ENCODE measurements at regions not wholly inside any gene's neighbourhood (a gene's known extent, or its start where the extent isn't known, plus 50 kb on each side); places are given as distances from the start of the nearest gene placed in this dataset.
A peak's percentile ranks its signal among the peaks of the same experiment; 100 is the strongest.
"Not testable (repeated sequence)": the region's sequence is repeated elsewhere in the genome, so short reads cannot be mapped to it uniquely, and the experiment has no call there.

- not testable (repeated sequence) for DNase-seq
These were observed 72.1 kb downstream of the OGFRL1 start for GRCh38 chr6:71360556-71361335.

GRCh38 chr6:71364889-71365542 is 76.4 kb downstream of the OGFRL1 start:
- DNase-seq: no peak

GRCh38 chr6:71367756-71368155 is 79.1 kb downstream of the OGFRL1 start:
- no peak for DNase-seq

- DNase-seq: no peak
These were observed 79.7 kb downstream of the OGFRL1 start for GRCh38 chr6:71368284-71368683.

- no peak for DNase-seq
These were observed 82.9 kb downstream of the OGFRL1 start for GRCh38 chr6:71371559-71371958.

DNA sequence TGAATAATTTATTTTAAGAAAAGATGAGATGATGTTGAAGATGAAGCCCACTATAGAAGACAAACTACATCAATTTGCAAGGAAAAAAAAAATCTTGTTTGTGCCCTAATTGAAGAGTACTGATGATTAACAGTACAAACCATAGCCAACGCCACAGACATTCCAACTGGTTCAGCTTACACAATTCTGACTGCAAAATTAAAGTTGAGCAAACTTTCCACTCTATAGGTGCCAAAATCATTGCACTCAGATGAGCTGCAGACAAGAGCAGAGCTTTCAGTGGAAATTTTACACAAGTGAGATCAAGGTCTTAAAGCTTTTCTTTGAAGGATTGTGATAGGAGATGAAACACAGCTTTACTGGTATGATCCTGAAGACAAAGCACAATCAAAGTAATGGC is 85.3 kb downstream of the OGFRL1 start:
- DNase-seq: no peak

DNA sequence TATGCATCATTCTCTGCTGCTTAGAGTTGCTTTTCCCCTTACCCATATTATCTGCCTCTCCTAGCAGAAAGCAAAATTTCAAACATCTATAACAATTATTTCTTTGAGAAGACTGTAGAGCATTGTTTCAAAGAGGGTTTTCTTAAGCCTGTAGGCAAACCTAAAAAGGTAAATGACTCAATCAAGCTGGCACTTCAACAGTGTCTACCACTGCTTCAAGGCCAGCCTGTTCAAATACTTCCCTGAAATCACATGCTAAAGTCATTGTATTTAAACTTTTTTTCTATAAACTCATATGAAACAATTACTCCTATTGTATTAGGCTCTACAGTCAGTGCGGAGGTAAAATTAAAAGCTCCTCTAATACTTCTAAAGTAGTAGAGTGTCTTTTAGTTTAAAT is 87.1 kb downstream of the OGFRL1 start:
- DNase-seq: no peak

DNA sequence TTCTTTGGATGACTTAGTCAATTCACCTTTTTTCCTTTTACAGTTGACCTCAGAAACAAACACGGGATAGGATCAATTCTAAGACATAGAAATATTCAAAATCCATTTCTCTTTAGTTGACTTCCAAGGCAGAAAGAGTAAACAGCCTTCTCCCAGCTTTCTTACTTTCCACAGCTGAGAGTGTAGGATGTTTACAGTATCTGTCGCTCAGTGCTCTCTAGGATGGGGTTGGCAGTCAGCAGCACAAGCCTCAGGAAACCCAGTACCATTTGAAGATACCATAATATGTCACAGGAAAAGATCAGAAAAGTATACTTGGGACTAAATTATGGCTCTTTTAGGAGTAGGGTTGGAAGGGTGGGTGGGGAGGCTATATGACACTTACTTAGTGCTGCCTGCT is 88.2 kb downstream of the OGFRL1 start:
- DNase-seq: no peak

DNA sequence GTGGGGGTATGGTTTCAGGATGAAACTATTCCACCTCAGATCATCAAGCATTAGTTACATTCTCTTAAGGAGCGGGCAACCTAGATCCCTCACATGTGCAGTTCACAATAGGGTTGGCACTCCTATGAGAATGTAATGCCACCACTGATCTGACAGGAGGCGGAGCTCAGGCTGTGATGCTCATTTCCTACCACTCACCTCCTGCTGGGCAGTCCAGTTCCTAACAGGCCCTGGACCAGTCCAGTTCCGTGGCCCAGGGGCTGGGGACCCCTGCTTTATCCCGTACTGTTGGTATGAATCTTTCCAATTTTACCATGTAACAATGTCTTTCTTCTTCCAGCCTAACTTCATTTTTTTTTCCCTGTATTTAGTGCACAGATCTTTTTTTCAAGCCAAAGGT is 94.9 kb downstream of the OGFRL1 start:
- no peak for DNase-seq

DNA sequence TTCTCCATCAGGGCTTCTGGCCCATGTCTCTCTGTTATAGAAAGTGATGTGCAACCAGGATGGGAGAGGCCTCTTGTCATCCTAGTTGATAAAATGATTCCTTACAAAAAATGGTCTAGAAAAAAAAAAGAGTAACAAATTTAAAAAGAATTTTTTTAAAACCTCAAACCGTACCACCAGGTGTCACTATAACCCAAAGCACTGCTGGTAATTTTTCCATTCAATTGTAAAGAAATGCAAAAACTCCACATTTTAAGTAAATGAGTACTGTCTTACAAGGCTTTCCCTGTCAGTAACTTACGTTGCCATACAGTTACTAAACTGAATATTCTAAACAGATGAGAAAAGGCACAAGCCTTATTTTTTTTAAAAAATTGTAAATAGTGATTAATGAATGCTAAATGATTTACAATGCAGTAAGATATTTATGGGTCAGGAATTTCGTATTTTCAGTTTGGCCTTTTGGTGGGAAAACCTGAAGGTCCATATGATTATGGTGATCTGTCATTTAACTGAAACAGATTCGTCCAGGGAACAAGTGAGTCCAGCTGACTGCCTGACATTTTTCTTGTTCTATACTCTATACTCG is 95.4 kb downstream of the OGFRL1 start:
- peak; percentile 44 to 67 for DNase-seq

GRCh38 chr6:71385111-71385822 is 96.7 kb downstream of the OGFRL1 start:
- DNase-seq: no peak

DNA sequence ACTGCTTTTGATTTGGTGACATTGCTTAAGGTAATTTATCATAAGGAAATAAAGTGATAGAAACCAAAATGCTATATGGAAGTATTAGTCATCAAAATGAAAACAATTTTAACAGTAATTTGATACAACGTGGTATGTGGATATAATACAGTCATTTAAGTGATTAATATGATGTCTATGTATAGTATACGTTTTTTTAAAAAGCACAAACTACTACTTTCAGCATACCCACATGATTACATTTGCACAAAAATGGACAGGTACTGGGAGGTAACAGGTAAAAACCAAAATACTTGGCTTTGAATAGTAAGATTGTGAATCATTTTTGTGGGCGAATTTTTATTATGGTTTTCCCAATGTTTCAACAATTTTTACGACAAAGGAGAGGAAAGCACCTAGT is 97.6 kb downstream of the OGFRL1 start:
- DNase-seq: no peak

DNA sequence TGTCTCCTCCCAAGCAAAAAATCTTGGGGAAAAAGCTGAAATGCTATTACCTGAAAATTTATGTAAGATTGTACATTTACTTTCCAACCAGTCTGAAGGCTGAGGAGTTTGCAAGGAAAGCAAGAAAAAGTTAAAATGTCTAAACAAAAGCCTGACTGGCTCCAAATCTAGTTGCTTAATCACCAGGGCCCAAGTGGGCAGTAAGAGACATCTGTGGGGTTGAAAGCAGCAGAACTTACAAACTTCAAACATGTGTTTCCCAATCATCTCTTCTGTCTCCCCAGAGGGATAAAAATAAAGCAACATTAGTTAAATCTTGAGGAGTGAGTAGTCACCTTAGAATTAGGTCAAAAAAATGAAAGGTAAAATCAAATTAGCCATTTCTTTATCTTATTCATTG is 98.6 kb downstream of the OGFRL1 start:
- no peak for DNase-seq

DNA sequence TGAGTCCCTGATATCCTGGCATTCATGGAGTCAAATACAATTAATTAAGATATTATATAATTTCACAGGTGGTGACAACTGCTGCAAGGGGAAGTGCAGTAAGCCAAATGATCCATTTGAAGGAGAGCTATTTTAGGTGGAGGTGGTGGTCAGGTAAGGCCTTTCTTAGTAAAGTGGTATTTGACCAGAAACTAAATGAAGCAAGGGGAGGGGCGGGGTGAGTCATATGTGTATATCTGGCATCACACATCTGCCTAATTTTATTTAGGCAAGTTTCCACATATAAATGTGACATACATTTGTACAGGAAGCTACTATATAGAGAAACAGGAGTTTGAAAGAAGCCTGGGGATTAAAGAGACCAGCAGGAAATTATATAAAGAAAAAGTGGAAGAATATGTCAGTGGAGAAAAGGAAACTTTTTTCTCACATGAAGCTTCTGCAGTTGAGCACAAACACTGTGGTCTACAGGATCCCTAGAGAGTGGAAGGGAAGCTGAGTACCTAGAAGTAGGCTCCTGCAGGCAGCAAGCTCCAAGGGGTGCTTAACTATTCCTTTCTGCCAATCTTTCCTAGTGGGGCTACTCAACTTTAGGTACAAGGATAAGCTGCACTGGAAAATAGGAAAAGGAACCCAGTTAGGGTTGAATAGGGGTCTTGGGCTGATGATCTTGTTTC is 99.6 kb downstream of the OGFRL1 start:
- DNase-seq: no peak

DNA sequence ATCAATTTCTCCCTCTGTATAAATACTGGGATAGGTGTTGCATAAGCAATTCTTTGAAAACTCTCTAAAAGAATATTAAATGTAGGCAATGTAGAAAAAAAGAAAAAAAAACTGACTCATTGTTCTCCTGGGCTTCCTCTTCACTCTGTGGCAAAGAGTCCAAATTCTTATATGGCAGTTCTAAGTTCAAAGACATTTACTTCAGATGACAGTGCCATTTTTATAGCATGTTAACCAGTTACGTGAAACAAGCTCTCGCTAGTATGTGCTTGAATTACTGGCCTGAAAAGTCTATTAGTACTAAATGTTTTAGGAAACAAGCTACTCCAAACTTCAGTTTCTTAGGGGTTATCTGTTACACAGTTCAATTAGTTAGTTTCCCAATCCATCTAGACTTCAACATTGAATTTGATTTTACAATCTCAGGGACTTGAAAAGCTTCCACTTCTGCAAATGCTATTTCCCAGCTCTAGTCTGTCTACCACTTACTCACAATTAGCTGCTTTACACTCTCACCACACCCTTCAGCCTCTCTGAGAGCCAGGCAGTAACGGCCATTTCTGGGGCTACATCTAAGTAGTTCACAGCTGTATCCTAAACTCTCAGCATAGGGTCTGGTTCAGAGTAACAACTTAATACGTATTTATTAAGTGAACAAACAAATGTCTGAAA is 100.4 kb downstream of the OGFRL1 start:
- no peak for DNase-seq

- DNase-seq: no peak
These were observed 102.5 kb downstream of the OGFRL1 start for GRCh38 chr6:71391126-71391525.

DNA sequence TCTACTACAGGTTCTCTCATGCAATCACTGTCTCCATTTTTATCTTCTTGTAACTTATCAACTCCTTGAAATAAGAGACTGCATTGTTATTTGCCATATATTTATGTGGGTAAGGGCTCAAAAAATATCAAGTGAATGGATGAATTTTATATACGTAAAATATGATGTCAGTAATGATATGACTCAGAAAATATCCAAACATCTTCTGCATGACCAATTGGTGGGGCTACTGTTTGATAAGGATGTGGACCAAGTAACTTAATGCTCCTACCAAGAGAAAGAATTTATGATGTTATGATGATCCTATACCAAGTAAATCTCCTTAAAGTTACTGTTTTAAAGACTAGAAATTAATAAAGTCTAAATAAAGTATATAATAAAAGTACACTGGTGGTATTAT is 103.7 kb downstream of the OGFRL1 start:
- no peak for DNase-seq

GRCh38 chr6:71393471-71393870 is 104.9 kb downstream of the OGFRL1 start:
- DNase-seq: peak; percentile 11 to 48

GRCh38 chr6:71393981-71394432 is 105.4 kb downstream of the OGFRL1 start:
- DNase-seq: no peak

DNA sequence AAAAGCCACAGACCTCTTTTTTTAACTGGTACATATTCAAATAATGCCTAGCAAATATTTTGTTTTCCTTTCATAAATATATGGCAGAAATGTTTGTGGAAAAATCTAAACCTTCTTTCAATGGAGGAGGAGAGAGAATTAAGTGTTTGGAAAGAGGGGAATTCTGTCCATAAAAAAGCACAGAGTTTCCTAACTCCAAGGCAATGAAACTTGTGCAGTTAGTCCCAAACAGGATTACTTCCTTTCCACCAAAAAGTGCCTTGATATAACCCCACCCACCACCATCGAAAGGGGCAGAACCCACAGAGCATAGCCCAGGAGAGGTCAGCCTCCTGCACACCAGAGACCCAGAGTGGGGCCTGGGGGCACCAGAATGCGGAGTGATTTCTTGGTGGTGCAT is 106.3 kb downstream of the OGFRL1 start:
- DNase-seq: no peak

DNA sequence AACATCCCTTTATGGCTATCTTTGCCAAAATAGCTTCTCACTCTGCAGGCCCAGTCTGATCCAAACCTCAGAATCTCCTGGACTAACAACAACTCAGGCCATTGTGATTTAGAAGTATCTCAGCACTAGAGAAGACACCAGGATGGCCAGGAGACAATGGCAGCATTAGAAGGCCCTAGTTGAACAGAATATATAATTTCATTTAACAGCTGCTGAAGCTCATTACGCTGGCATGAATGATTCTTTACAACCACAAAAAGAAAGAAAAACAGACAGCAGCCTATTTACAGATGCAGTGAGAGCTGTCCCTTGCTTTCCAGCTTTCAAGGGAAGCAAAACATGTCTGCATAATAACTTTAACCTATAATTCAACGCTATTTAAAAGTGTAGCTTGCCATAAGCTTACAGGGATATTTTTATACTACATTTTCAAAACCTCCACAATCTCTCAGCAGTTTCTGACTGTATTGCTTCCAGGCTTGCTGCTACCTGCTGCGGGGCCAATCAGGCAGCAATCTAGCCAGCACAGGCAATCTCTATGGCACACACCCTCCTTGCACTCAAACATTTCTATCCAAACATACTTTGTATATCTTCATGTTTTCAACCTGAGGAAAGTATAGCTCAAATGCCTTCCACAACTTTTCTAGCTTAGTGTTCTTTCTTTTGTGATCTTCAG is 107.3 kb downstream of the OGFRL1 start:
- DNase-seq: no peak

DNA sequence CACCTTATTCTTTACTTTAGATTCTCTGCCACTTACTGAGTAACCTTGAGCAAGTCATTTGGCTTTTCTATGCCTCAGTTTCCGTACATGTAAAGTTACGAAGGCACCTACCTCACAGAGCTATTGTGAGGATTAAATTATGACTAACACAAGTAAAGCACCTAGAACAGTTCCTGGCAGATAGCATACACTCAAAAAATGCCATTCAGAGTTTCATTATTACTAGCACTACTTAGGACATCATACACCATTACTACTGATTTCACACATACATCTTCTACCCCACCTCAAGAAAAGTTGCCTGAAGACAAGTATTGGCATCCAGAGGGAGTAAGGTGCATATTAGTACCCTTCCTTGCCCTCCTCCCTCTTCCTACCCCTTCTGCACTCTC is 107.8 kb downstream of the OGFRL1 start:
- DNase-seq: no peak
